Hepatocyte (in vitro differentiated cells): ENCODE measurements at regions not wholly inside any gene's neighbourhood (a gene's known extent, or its start where the extent isn't known, plus 50 kb on each side); places are given as distances from the start of the nearest gene placed in this dataset.

Experiments
- DNase-seq: peaks from one replicate; pipeline ENCODE4 v3.0.0-alpha.2; 2016; ENCODE audit warnings: low spot score
- H2AFZ ChIP-seq: fragments of 200-600 bp; sonication (generic); 2 replicates; pipeline ENCODE4 v1.6.0; 2016; ENCODE audit warnings: antibody characterized with exemption, mild to moderate bottlenecking
- H3K27ac ChIP-seq: fragments of 200-600 bp; sonication (generic); 2 replicates; pipeline ENCODE4 v1.5.1; 2016; ENCODE audit warnings: mild to moderate bottlenecking
- H3K27me3 ChIP-seq: fragments of 200-600 bp; sonication (generic); 2 replicates; pipeline ENCODE4 v1.6.1; 2016
- H3K36me3 ChIP-seq: fragments of 200-600 bp; sonication (generic); replicated peaks from 2 replicates; pipeline ENCODE4 v1.5.1; 2016; ENCODE audit warnings: low read depth; ENCODE audit not compliant: insufficient read depth
- H3K4me1 ChIP-seq: fragments of 200-600 bp; sonication (generic); 2 replicates; pipeline ENCODE4 v1.5.1; 2016; ENCODE audit warnings: mild to moderate bottlenecking, moderate library complexity; ENCODE audit not compliant: insufficient read depth
- H3K4me2 ChIP-seq: fragments of 200-600 bp; sonication (generic); 2 replicates; pipeline ENCODE4 v1.6.0; 2016
- H3K4me3 ChIP-seq: fragments of 200-600 bp; sonication (generic); 2 replicates; pipeline ENCODE4 v1.5.1; 2016; ENCODE audit warnings: mild to moderate bottlenecking
- H3K79me2 ChIP-seq: fragments of 200-600 bp; sonication (generic); 2 replicates; pipeline ENCODE4 v1.6.0; 2017; ENCODE audit warnings: mild to moderate bottlenecking
- H3K9me2 ChIP-seq: fragments of 200-600 bp; sonication (generic); replicated peaks from 2 replicates; pipeline ENCODE4 v1.6.0; 2017; ENCODE audit warnings: mild to moderate bottlenecking; ENCODE audit not compliant: insufficient read depth
- H3K9me3 ChIP-seq: fragments of 200-600 bp; sonication (generic); 2 replicates; pipeline ENCODE4 v1.5.1; 2016; ENCODE audit warnings: low read depth, mild to moderate bottlenecking
- H4K20me1 ChIP-seq: fragments of 200-600 bp; sonication (generic); 2 replicates; pipeline ENCODE4 v1.6.0; 2016; ENCODE audit warnings: mild to moderate bottlenecking; ENCODE audit not compliant: insufficient read depth, poor library complexity, severe bottlenecking
- EZH2 ChIP-seq: fragments of 200-600 bp; sonication (generic); IDR thresholded peaks from 2 replicates; pipeline ENCODE4 v1.6.1; 2016; ENCODE audit warnings: antibody characterized with exemption, mild to moderate bottlenecking, borderline replicate concordance
- EZH2phosphoT487 ChIP-seq: fragments of 200-600 bp; sonication (generic); IDR thresholded peaks from one replicate; pipeline ENCODE4 v1.6.1; 2018; ENCODE audit warnings: antibody characterized with exemption, mild to moderate bottlenecking, low read depth, moderate library complexity; ENCODE audit not compliant: unreplicated experiment, severe bottlenecking
- WGBS: methylation state at CpG from one replicate; pipeline ENCODE4 v1.1.6; 2016; ENCODE audit warnings: low lambda C conversion rate; ENCODE audit errors: missing lambda C conversion rate; 5-methylcytosine and 5-hydroxymethylcytosine counted together
- TF ChIP-seq, protein P1 (sequence below): fragments of 200-600 bp; sonication (generic); IDR thresholded peaks from 2 replicates; pipeline ENCODE4 v1.5.1; 2016; ENCODE audit warnings: antibody characterized with exemption, mild to moderate bottlenecking; ENCODE audit not compliant: poor library complexity

- no peak for DNase-seq
- WGBS: 64% methylated on average over 1 of the region's 1 CpG
- H2AFZ ChIP-seq: no peak overlapping the region
- H3K4me2 ChIP-seq: no peak overlapping the region
- no peaks in the 10 kb centered on the region for H3K4me1 ChIP-seq
- H3K4me3 ChIP-seq: no peak overlapping the region
- TF ChIP-seq EZH2: no peak
- no peaks in the 10 kb centered on the region for H3K79me2 ChIP-seq
- no peaks in the 10 kb centered on the region for H3K9me2 ChIP-seq
- H4K20me1 ChIP-seq: no peaks in the 10 kb centered on the region
- H3K27ac ChIP-seq: no peak overlapping the region
- H3K27me3 ChIP-seq: no peaks in the 10 kb centered on the region
- H3K9me3 ChIP-seq: no peaks in the 10 kb centered on the region
- H3K36me3 ChIP-seq: no peaks in the 10 kb centered on the region
Measured at GRCh38 chr15:92271179-92271578, 122.5 kb upstream of the ST8SIA2 start.

- H3K9me2 ChIP-seq: no peaks in the 10 kb centered on the region
- H3K27me3 ChIP-seq: no peaks in the 10 kb centered on the region
- H3K4me2 ChIP-seq: no peak overlapping the region
- no peaks in the 10 kb centered on the region for H3K9me3 ChIP-seq
- H4K20me1 ChIP-seq: no peaks in the 10 kb centered on the region
- no peaks in the 10 kb centered on the region for H3K4me1 ChIP-seq
- H3K4me3 ChIP-seq: no peak overlapping the region
- no peak for TF ChIP-seq EZH2
- 95% methylated on average over 1 of the region's 1 CpG for WGBS
- no peak overlapping the region for H3K27ac ChIP-seq
- H3K79me2 ChIP-seq: no peaks in the 10 kb centered on the region
- no peak for DNase-seq
- no peaks in the 10 kb centered on the region for H3K36me3 ChIP-seq
- H2AFZ ChIP-seq: no peak overlapping the region
Measured at GRCh38 chr15:92272106-92272505, 121.6 kb upstream of the ST8SIA2 start.

GRCh38 chr15:92273286-92273685, 120.4 kb upstream of the ST8SIA2 start:
- WGBS: 84% methylated on average over 3 of the region's 3 CpGs
- H3K9me2 ChIP-seq: no peaks in the 10 kb centered on the region

GRCh38 chr15:92273723-92274122, 120.0 kb upstream of the ST8SIA2 start:
- no peak overlapping the region for H3K4me3 ChIP-seq
- TF ChIP-seq EZH2: no peak
- no peak for TF ChIP-seq EZH2phosphoT487
- TF ChIP-seq, protein P1, sequence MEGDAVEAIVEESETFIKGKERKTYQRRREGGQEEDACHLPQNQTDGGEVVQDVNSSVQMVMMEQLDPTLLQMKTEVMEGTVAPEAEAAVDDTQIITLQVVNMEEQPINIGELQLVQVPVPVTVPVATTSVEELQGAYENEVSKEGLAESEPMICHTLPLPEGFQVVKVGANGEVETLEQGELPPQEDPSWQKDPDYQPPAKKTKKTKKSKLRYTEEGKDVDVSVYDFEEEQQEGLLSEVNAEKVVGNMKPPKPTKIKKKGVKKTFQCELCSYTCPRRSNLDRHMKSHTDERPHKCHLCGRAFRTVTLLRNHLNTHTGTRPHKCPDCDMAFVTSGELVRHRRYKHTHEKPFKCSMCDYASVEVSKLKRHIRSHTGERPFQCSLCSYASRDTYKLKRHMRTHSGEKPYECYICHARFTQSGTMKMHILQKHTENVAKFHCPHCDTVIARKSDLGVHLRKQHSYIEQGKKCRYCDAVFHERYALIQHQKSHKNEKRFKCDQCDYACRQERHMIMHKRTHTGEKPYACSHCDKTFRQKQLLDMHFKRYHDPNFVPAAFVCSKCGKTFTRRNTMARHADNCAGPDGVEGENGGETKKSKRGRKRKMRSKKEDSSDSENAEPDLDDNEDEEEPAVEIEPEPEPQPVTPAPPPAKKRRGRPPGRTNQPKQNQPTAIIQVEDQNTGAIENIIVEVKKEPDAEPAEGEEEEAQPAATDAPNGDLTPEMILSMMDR: no peak
- H4K20me1 ChIP-seq: no peaks in the 10 kb centered on the region
- DNase-seq: no peak
- no peaks in the 10 kb centered on the region for H3K36me3 ChIP-seq
- 47% methylated on average over 6 of the region's 6 CpGs for WGBS
- H3K79me2 ChIP-seq: no peaks in the 10 kb centered on the region
- H3K9me2 ChIP-seq: no peaks in the 10 kb centered on the region
- H3K27ac ChIP-seq: no peak overlapping the region
- no peak overlapping the region for H2AFZ ChIP-seq
- H3K4me1 ChIP-seq: no peaks in the 10 kb centered on the region
- H3K4me2 ChIP-seq: no peak overlapping the region
- H3K27me3 ChIP-seq: no peaks in the 10 kb centered on the region
- H3K9me3 ChIP-seq: no peaks in the 10 kb centered on the region

More at GRCh38 chr15:92273286-92273685, 120.4 kb upstream of the ST8SIA2 start:
- H3K4me1 ChIP-seq: no peaks in the 10 kb centered on the region
- no peaks in the 10 kb centered on the region for H3K27me3 ChIP-seq
- no peaks in the 10 kb centered on the region for H3K79me2 ChIP-seq
- no peak for DNase-seq
- H4K20me1 ChIP-seq: no peaks in the 10 kb centered on the region
- H3K27ac ChIP-seq: no peak overlapping the region
- H3K9me3 ChIP-seq: no peaks in the 10 kb centered on the region
- no peaks in the 10 kb centered on the region for H3K36me3 ChIP-seq
- H3K4me2 ChIP-seq: no peak overlapping the region
- H3K4me3 ChIP-seq: no peak overlapping the region
- TF ChIP-seq, protein P1: no peak
- TF ChIP-seq EZH2 (no peak), EZH2phosphoT487 (no peak)
- no peak overlapping the region for H2AFZ ChIP-seq
